ENCODE measurements at regions not wholly inside any gene's neighbourhood (a gene's known extent, or its start where the extent isn't known, plus 50 kb on each side); places are given as distances from the start of the nearest gene placed in this dataset.
"Not testable (repeated sequence)": the region's sequence is repeated elsewhere in the genome, so short reads cannot be mapped to it uniquely, and the experiment has no call there.

DNA sequence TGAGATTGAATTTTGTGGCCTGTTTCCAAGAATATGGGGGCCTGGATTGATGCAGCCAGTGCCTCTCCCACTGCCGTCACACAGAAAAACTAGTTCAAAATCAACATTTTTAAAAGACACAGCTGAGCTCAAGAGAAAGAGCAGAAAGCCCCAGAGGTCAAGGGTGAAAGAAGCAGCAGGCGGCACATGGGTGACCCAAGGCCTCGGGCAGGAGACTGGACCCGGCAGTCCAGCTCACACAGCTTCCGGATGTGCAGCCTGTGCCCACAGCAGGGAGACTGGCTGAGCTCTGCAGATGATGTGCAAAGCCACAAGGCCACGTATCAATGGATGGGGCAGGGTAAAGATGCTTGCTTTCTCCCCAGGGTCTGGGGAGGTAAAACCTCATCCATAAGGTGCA is 50.4 kb upstream of the RNF32 start:
- no peak for DNase-seq

DNA sequence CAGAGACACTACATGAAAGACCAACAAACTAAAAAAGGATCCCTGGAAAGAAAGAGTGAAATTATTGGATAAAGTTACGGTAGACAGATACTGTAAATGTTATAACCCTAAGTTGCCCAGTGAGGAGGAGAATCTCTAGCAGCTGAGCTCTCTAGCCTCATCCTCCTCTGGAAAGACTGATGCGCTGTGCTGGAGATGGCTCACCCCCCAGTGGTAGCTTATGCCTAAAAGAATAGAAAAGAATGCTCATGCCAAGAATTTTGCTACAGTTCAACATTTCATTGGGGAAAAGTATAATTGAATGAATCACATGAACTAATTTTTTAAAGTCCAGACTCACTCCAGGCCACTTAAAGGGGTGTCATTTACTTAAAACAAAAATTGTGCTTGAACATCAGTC is 50.8 kb upstream of the RNF32 start:
- no peak for DNase-seq

DNA sequence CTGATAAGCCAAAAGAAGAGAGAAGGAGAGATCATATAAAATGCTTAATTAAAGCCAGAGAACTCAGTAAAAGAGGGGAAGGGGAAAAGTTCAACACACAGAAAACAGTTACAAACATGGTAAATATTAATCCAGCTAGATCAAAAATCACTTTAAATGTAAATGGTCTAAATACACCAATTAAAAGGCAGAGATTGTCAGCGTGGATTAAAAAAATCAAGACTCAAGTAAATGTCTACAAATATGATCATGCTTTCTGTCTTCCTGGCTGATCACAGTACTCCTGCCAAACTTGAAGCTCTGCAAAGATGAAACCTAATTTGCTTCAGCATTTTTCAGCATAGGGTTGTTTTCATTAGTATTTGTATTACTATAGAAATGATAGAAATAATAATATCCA is 54.6 kb upstream of the RNF32 start:
- no peak for DNase-seq

DNA sequence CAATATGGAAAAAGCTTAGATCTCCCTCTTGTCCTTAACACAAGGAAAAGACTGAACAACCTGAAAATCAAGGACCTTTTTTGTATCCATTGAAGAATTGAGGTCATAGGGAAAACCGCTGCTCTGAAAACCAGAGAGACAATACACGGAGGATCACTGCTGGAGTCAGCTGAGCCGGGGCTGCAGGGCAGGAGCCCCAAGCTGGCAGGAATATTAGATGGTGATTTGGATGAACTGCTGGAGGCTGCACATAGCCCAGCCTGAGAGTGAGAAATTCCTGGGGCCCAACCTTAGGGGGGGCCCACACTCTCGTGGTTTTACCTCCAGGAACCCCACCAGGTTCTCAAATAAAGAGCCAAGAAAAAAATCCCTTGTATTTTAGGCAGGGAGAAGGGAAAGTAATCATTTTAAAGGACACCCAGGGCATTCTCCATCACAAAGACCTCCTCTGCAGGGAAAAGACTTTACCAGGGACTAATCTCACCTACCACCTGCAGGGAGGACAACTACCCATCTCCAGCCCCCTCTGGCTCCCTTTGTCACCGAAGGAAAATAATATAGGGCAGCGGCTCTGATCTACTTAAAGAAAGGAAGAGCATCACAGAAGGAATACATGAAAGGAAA is 55.4 kb upstream of the RNF32 start:
- DNase-seq = no peak

DNA sequence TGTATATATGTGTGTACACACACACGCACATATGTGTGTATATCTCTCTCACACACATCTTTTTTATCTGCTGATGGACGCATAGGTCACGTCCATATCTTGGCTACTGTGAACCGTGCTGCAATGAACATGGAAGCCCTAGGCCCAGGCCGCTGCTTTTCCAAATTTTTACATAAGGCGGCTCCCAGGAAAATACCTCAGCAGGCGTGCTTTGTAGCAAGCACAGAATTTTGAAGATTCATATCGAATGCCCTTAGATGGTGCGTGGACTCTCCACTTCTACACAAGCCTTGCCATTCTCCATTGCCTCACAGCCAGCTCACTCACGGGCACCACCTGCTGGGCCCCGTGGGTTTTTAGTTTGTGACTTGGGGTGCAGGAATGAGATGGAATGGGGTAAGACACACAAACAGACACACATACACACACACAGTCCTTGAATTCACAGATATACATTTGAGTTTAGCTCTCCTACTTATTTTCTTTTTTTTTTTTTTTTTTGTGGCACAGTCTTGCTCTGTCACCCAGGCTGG is 57.9 kb upstream of the RNF32 start:
- no peak for DNase-seq

DNA sequence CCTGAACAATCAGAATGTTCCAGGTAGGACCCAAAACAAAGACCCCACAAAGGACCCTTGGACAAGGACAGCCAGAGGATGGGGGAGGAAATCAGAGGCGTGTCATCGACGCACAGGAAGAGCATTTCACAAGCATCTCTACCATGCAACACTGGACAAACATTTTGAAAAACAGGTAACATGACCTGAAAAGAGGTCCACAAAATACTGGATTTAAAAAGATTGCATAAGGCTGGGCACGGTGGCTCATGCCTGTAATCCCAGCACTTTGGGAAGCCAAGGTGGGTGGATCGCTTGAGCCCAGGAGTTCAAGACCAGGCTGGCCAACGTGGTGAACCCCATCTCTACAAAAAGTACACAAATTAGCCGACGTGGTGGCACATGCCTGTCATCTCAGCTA is 60.5 kb upstream of the RNF32 start:
- no peak for DNase-seq

DNA sequence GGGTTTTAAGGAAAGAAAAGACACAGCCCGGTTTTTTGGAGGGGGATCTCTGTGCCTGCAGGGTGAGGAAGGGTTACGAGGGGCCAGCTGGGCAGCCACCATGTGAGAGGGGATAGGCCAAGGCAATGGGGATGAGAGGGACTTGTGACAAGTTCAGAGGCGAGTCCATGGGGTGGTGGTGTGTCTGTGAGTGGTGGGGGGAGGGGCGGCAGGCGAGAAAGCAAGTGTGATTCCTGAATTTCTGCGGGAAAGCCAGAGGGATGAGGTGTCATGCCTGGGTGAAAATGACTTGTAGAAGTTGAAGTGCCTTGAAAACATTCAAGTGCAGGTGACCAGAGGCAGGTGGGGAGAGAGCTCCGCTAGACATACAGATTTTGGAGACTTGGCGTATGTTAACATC is 61.0 kb upstream of the RNF32 start:
- DNase-seq = no peak

DNA sequence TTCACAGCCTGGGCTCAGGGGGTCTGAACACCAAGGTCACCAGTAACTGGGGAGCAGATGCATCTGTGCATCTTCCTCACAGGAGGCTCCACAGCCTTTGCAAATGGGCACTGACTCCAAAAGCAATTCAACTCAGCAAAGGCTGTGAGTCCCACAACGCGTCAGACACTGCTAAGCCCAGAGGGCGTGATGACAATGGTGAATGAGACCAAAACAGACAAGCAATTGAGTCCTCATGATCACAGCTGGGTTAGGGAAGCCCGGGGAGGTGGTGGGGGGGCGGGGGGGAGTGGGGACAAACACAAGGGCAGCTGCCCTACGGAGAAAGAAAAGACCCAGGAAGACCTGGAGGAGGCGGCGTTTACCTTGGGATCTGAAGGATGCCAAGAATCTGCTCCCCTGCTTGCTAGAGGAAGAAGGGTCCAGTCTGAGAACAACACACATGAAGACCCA is 61.6 kb upstream of the RNF32 start:
- DNase-seq = no peak

DNA sequence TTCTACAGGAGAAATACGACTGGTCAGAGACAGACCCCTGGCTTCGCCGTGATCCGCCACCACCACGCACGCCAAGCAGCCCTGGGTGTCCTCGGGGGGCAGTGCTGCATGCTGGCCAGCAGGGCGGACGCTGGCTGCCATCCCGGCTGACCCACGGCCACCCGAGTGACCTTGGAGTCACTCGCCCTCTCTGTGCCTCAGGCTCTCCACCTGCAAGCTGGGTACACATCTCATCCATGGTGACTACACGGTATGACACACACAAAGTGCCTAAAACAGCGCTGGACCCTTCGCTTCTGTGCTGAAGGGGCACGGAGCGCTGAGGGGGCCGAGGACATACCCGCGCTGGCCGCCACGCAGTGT is 62.0 kb upstream of the RNF32 start:
- no peak for DNase-seq

DNA sequence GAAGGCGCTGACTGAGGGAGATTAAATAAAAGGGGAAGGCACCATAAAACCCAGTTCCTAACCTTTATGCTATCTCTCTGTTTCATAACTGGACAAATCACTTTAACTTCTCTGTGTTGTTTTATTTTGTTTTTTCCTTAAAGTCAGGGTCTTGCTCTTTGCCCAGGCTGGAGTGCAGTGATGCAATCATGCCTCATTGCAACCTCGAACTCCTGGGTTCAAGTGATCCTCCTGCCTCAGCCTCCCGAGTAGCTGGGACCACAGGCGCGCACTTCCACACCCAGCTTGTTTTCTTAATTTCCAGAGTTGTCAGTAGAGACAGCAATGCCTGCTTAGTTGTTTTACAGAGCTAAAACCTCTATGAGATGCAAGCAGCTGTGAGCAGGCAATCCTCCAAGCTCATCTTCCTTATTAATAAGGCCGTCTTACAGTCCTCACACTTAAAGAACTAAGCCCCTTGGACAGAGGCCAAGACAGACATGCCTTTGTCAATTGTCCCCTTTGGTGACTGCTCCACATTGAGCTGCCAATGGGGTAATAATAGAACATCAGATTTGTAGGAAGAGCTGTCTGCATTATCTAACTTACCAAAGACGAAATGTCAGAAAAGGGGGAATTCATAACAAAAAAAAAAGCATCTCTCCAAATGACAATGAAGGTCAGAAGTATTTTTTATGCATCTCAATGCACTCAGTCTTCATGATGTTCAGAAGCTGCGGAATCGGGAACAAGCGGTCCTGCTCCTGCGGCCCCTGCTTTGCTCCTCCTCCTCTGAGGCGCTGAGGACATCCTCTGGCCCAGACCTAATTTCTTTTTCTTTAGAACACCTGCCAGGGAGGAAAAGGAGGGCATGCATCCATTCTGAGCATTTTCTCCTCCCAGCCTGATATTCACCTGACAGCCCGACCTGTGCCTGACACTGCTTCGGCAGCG is 62.7 kb upstream of the RNF32 start:
- no peak for DNase-seq

DNA sequence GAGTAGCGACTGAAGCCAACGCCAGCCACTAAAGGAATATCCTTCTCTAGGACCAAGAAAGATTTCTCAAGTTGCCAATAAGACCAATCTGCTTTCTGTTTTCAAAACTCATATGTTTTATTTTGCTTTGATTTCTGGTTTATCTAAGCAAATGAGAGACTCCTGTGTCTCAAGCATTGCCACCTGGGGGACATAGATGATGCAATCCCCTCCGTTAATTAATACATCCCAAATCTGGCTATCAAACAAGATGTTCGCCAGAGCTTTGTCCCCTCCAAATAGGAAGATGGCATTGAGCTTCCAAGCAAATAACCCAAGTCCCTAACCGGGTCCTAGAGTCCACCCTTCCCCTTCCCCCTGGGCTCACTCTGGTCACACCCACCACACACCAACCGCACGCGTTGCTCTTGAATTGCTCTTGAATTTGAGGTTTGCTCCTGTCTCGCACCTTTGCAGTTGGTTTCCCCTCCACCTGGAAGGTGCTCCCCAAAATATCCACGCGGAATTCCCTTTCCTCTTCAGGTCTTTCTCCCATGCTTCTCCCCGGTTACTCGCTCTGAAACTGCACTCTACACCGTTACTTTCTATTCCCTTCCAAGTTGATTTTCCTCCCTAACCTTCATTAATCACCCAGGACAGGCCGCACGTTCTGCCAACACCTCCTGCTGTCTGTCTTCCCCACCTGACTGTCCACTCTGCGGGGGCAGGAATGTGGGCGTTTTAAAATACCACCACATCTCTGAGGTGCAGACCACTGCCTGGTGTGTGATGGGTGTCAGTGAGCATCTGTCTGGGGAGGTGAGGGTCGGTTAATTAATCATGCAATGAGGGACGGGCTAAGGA is 64.1 kb upstream of the RNF32 start:
- no peak for DNase-seq

DNA sequence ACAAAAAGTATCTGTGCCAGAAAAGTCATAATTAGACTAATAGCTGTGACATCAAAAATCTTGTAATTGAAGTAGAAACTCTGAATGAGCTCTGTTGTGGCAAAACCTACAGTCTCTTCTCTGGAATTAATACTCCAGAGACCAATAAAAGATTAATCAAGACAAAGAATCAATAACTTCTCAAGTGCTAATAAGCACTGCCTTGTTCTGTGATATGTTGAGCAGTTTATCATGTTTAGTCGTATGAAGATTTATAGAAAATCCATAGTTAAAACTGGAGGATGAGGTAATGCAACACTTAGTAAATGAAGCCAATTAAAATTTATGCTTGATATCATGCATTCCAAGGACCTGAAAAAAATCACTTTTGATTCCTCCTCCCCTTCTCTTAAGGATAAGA is 72.3 kb upstream of the RNF32 start:
- DNase-seq = no peak

DNA sequence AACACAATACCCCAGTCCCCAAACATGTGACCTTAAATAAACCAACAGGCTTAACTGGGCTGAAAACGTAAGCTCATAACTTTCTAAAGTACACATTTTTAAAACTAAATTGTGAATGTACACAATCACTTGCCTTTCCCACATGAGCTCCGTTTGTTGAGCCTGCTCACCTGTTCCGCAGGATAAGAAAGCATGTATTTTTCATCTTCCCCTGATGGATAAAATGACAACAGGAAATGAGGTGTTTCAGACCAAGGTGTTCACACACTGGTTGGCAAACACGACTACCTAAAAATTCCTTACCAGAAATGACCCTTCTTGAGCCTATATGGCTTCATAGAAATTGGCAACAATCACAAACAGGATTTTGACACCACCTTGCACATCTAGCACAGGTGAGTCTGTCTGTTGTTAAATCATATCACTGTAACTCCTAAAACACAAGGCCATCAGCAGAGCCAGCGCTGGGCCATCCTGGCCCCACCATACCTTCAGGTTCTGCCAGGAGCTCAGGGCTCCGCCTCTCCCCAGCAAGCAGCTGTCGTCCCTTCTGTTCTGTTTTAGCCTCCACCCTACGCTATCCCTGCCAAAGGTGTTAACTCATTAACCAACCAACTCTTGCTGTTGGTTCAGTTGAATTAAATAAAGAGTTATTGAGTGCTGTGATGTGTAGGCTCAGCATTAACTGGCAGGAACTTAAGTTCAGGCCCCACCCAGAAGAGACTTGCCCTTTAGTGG is 73.6 kb upstream of the RNF32 start:
- no peak for DNase-seq

DNA sequence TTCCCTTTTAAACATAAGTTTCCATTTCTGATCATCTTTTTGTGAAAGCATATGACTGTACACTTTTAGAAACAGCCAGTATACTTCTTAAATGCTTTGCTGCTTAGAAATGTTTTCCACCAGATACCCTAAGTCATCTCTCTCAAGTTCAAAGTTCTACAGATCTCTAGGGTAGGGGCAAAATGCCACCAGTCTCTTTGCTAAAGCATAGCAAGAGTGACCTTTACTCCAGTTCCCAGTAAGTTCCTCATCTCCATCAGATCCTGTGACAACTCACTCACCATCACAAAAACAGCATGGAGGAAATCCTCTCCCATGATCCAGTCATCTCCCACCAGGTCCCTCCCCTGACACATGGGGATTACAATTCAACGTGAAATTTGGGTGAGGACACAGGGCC is 75.6 kb upstream of the RNF32 start:
- not testable (repeated sequence) for DNase-seq

DNA sequence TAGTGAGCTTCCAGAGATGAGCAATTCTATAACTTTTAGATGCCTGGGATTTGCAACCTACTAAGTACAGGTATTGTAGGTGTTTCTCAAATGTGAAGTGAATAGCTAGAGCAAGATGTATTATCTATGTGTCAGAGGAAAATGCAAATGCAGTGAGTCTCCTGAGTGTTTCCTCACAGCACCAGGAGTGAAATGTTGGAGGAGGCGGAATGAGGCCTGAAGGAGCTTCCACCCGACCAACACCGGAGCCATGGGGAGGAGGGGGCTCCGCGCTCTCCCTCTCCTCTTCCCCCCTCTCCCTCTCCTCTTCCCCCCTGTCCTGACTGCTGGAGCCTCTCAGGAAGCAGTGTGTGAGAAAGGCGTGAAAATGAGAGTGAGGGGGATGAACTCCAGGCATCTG is 79.9 kb upstream of the RNF32 start:
- DNase-seq = no peak

DNA sequence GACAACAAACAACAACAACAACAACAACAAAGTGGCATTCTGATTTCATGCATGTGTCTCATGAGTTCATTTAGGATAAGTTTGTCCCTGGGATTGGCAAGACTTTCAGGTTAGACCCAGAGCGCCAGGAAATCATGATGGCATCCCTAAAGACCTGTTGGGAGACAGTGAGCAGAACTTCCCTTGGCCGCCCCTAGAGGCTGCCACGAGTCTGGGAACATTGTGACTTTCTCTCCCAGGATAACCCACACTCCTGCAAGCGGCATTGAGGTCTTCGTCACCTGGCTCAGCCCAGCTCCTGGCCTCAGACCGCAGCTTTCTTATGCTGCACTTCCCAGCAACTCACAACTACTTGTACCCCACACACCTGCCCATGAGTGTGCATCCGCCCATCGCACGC is 80.5 kb upstream of the RNF32 start:
- no peak for DNase-seq

DNA sequence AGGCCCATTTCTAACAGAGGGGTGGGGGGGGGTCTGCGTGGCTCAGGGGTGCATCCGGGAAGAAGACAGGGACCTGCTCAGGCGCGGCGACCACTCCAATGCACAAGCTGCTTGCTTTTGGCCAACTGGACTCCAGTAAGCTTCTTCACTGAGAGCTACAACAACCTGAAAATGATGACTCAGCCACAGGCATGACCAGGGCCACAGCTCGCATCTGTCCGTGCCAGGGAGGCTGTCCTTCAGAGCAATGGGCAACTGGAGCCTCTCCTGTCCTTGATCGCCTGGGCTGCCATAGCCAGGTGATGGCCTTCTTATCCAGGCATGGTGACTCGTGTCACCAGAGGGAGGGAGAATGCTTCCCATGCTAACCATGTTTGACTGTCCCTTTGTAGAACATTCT is 81.6 kb upstream of the RNF32 start:
- DNase-seq = no peak

DNA sequence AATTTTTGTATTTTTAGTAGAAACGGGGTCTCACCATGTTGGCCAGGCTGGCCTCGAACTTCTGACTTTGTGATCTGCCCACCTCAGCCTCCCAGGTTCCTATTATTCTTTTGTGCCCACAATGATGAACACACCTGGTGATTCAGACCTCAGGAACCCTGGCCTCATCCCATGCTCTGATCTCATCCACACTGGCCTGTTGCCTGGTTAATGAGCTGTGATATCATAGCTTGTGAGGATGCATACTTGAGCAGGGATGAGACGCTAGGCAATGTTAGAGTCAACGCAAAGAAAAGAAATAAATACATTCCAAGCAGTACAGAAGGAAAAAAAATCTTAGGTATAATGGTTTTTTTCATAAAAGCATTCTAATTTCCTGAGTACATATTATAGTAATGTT is 82.4 kb upstream of the RNF32 start:
- peak; percentile 76 for DNase-seq

DNA sequence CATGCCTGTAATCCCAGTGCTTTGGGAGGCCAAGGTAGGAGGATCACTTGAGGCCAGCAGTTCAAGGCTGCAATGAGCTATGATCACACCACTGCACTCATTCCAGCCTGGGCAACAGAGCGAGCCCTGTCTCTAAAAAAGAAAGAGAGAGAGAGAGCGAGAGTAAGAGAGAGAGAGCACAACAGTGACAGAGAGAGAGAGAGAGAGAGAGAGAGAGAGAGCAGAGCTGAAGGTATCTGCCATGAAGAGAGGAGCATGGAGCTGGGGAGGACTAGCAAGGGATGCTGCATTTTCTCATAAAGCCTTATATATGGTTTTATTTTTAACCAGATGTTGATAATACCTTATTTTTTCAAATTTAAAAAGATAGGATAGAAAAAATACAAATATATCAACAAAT is 84.5 kb upstream of the RNF32 start:
- DNase-seq = no peak

DNA sequence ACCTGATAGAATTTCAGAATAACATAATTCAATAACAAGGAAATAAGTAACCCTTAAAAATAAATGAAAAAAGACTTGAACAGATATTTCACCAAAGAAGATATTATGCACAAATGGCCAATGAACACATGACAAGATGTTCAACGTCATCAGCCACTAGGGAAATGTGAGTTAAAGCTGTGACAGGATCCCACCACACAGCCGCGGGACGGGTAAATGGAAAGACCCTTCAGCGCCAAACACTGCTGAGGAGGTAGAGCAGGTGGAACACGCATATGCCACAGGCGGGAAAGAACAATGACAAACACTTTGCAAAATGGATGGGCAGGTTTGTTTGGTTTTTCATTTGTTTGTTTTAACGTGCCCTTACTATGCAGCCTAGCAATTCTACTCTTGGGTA is 86.1 kb upstream of the RNF32 start:
- DNase-seq = peak; percentile 78

DNA sequence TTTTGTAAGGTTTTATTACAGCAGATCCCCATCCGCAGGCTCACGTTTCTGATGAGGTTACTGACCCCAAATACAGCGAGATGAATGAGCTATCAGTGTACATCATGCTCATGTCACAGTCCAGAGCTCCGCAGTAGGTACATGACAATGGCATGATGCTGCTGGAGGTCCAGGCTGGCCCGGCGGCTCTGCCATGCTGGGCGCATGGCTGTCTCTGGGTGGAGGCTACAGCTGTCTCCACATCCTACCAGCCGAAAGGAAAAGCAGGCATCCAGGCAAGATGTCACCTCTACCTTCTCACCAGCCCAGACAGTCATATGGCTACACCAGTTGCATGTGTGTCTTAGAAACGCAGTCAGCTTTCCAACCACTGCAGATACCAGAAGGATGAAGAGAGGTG is 90.9 kb upstream of the RNF32 start:
- DNase-seq = no peak

DNA sequence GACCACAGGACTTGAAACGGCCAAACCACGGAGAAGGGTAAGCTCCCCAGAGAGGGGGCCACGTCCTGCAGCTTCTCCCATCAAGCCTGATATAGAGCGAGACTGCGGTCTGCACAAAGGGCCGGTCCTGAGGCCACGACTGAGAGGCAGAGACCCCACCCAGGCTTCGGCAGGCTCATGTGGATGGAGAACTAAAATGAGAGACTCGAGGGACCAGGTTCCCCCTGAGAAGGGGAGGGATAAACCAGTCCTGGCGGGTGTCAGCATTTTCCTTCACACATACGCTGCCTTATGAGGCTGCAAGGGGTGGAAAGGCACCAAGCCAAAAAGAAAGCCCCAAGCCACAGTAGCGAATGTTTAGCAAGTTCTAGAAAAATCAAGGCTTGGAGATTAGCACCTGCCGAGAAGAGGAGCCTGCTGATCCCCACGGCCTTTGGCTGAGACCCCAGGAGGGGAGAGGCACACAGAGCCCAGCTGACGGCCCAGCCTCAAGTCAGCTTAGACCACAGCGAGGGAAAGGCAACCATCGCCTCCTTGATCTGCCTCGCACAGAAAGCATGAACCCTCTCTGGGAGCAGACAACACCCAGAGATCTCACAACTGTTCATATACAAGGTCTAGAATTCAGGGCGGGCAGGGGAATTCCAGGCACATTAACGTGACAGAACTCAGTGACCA is 92.6 kb upstream of the RNF32 start:
- DNase-seq = no peak

Measured in NCI-H2029 (cell line).